ENCODE measurements at regions not wholly inside any gene's neighbourhood (a gene's known extent, or its start where the extent isn't known, plus 50 kb on each side); places are given as distances from the start of the nearest gene placed in this dataset.

- DNase-seq, result no peak
Measured at GRCh38 chr2:139230881-139231280, 450.7 kb upstream of the NXPH2 start.

- no peak for DNase-seq
Measured at GRCh38 chr2:139228276-139228675, 448.1 kb upstream of the NXPH2 start.

GRCh38 chr2:139225961-139226360, 445.8 kb upstream of the NXPH2 start:
- no peak for DNase-seq

- DNase-seq, result no peak
Measured at GRCh38 chr2:139218181-139218580, 438.0 kb upstream of the NXPH2 start.

- DNase-seq, result no peak
Measured at GRCh38 chr2:139217641-139218040, 437.5 kb upstream of the NXPH2 start.

GRCh38 chr2:139216435-139216834, 436.2 kb upstream of the NXPH2 start:
- DNase-seq, result no peak

GRCh38 chr2:139214801-139215200, 434.6 kb upstream of the NXPH2 start:
- DNase-seq, result no peak

GRCh38 chr2:139209586-139209985, 429.4 kb upstream of the NXPH2 start:
- no peak for DNase-seq

GRCh38 chr2:139201516-139201915, 421.3 kb upstream of the NXPH2 start:
- no peak for DNase-seq

GRCh38 chr2:139196754-139197153, 416.6 kb upstream of the NXPH2 start:
- DNase-seq, result no peak

- no peak for DNase-seq
Measured at GRCh38 chr2:139194546-139194945, 414.4 kb upstream of the NXPH2 start.

- DNase-seq, result no peak
Measured at GRCh38 chr2:139177041-139177440, 396.9 kb upstream of the NXPH2 start.

GRCh38 chr2:139175510-139175909, 395.3 kb upstream of the NXPH2 start:
- no peak for DNase-seq

GRCh38 chr2:139170406-139170805, 390.2 kb upstream of the NXPH2 start:
- no peak for DNase-seq

- no peak for DNase-seq
Measured at GRCh38 chr2:139165601-139166000, 385.4 kb upstream of the NXPH2 start.

- DNase-seq, result no peak
Measured at GRCh38 chr2:139165041-139165440, 384.9 kb upstream of the NXPH2 start.

GRCh38 chr2:139162957-139163356, 382.8 kb upstream of the NXPH2 start:
- no peak for DNase-seq

GRCh38 chr2:139162456-139162855, 382.3 kb upstream of the NXPH2 start:
- no peak for DNase-seq

GRCh38 chr2:139160836-139161235, 380.6 kb upstream of the NXPH2 start:
- no peak for DNase-seq

GRCh38 chr2:139159177-139159576, 379.0 kb upstream of the NXPH2 start:
- no peak for DNase-seq

GRCh38 chr2:139156730-139157129, 376.5 kb upstream of the NXPH2 start:
- DNase-seq, result no peak

GRCh38 chr2:139155991-139156390, 375.8 kb upstream of the NXPH2 start:
- no peak for DNase-seq

GRCh38 chr2:139142252-139142880, 362.2 kb upstream of the NXPH2 start:
- DNase-seq, result no peak

GRCh38 chr2:139124271-139124670, 344.1 kb upstream of the NXPH2 start:
- DNase-seq, result no peak

GRCh38 chr2:139123795-139124194, 343.6 kb upstream of the NXPH2 start:
- DNase-seq, result no peak

Data from amniotic stem cell (primary cell).